Vagina (tissue), 2 donors: ENCODE measurements at regions not wholly inside any gene's neighbourhood (a gene's known extent, or its start where the extent isn't known, plus 50 kb on each side); places are given as distances from the start of the nearest gene placed in this dataset.

Experiments used
- POLR2A ChIP-seq, 2 donors: fragments of 450-650 bp; IDR thresholded peaks; one replicate each; pipeline ENCODE4 v1.6.1; 2017; ENCODE audit warnings: antibody characterized with exemption in 2 of 2, mild to moderate bottlenecking in 2 of 2, moderate library complexity in 2 of 2
- POLR2AphosphoS5 ChIP-seq, 2 donors: sonication (generic); formaldehyde crosslinking; IDR thresholded peaks; one replicate each; pipeline ENCODE4 v1.9.0; 2017; ENCODE audit warnings: antibody characterized with exemption in 2 of 2, mild to moderate bottlenecking in 2 of 2, low read depth in 1 of 2; ENCODE audit not compliant: insufficient read depth in 1 of 2
- TF ChIP-seq, protein P1 (sequence below), 3 experiments: fragments of 450-650 bp in 2 of 3; fragments of 200-600 bp in 1 of 3; sonication (generic) in 1 of 3; IDR thresholded peaks; one replicate each; pipeline ENCODE4 v1.5.1; 2017 to 2019; ENCODE audit warnings: antibody characterized with exemption in 3 of 3, mild to moderate bottlenecking in 2 of 3, moderate library complexity in 2 of 3

- TF ChIP-seq, protein P1, sequence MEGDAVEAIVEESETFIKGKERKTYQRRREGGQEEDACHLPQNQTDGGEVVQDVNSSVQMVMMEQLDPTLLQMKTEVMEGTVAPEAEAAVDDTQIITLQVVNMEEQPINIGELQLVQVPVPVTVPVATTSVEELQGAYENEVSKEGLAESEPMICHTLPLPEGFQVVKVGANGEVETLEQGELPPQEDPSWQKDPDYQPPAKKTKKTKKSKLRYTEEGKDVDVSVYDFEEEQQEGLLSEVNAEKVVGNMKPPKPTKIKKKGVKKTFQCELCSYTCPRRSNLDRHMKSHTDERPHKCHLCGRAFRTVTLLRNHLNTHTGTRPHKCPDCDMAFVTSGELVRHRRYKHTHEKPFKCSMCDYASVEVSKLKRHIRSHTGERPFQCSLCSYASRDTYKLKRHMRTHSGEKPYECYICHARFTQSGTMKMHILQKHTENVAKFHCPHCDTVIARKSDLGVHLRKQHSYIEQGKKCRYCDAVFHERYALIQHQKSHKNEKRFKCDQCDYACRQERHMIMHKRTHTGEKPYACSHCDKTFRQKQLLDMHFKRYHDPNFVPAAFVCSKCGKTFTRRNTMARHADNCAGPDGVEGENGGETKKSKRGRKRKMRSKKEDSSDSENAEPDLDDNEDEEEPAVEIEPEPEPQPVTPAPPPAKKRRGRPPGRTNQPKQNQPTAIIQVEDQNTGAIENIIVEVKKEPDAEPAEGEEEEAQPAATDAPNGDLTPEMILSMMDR (IDR thresholded peaks at IDR 0.05), result no peak
- TF ChIP-seq POLR2A (IDR thresholded peaks at IDR 0.05) (no peak), POLR2AphosphoS5 (IDR thresholded peaks at IDR 0.05; ENCODE audit: insufficient read depth in 1 of 2, low read depth in 1 of 2) (no peak)
Measured at GRCh38 chr22:44403602-44404329, 91.0 kb upstream of the SHISAL1 start.
